Psoas muscle (tissue), 7 donors: ENCODE measurements at regions not wholly inside any gene's neighbourhood (a gene's known extent, or its start where the extent isn't known, plus 50 kb on each side); places are given as distances from the start of the nearest gene placed in this dataset.

Experiments
- ATAC-seq, 4 donors: fragments of 200-7000 bp; cut with Tn5 transposase; one replicate each; pipeline ENCODE4 v1.9.1; 2020; ENCODE audit warnings: moderate library complexity in 3 of 4, mild to moderate bottlenecking in 2 of 4
- DNase-seq, 2 donors: peaks; one replicate each; pipeline ENCODE4 v3.0.0-alpha.2; 2020
- H3K27ac ChIP-seq: fragments of 200-600 bp; one replicate; pipeline ENCODE4 v1.8.0; 2022
- H3K27me3 ChIP-seq, 3 donors: fragments of 200-600 bp in 1 of 3; one replicate each; pipeline versions ENCODE4 v1.6.1 to v1.8.0; 2013 to 2022; ENCODE audit warnings: low read length in 2 of 3, mild to moderate bottlenecking in 2 of 3, moderate library complexity in 1 of 3; ENCODE audit not compliant: insufficient read depth in 3 of 3
- H3K36me3 ChIP-seq, 2 donors: fragments of 200-600 bp in 1 of 2; one replicate each; pipeline versions ENCODE4 v1.6.1 to v1.8.0; 2013 to 2022; ENCODE audit warnings: low read depth in 1 of 2, mild to moderate bottlenecking in 1 of 2, moderate library complexity in 1 of 2; ENCODE audit not compliant: insufficient read depth in 1 of 2
- H3K4me1 ChIP-seq: fragments of 200-600 bp; one replicate; pipeline ENCODE4 v1.8.0; 2022
- H3K4me3 ChIP-seq: fragments of 200-600 bp; one replicate; pipeline ENCODE4 v1.8.0; 2022; ENCODE audit warnings: mild to moderate bottlenecking
- H3K9me3 ChIP-seq: fragments of 200-600 bp; one replicate; pipeline ENCODE4 v1.8.0; 2022
- CTCF ChIP-seq: fragments of 200-600 bp; IDR thresholded peaks from one replicate; pipeline ENCODE4 v1.8.0; 2022; ENCODE audit warnings: antibody characterized with exemption
- WGBS, 3 donors: extraction: QIAGEN DNeasy Blood & Tissue Kit; methylation state at CpG; one replicate each; pipeline versions ENCODE4 v1.1.6 to v1.1.7; 2013; 5-methylcytosine and 5-hydroxymethylcytosine counted together
- intact Hi-C, 2 donors: fragments of 100-400 bp; cut with DNase I; formaldehyde crosslinking; loops; one replicate each; pipeline versions ENCODE4 v1.11.0 to v1.14.2; 2022
- donor health status: healthy with polysubstance abuse.
- donor health status: DM: no; HTN: no; CAD: no; lungs with moderate emphysema.
- donor health status: Bipolar disorder and iron deficiency.
- donor health status: healthy.
- donor health status: DM: yes; HTN: yes; CAD: no.
- donor health status: DM: no; HTN: no; CAD: no.
- donor health status: DM: yes; HTN: yes; CAD: no.

GRCh38 chr5:18393565-18394442 is 759.5 kb downstream of the TAF11L14 start:
- peak; percentile 38 for TF ChIP-seq CTCF
- H3K9me3 ChIP-seq: no peaks in the 10 kb centered on the region
- WGBS, 3 donors: 48 to 51% (median 50%) methylated on average over 17 of the region's 17 CpGs
- no peaks in the 10 kb centered on the region for H3K4me1 ChIP-seq
- H3K27ac ChIP-seq: no peak overlapping the region
- H3K27me3 ChIP-seq: no peaks in the 10 kb centered on the region
- ATAC-seq (no peak), DNase-seq (peak; percentile 27 to 52)
- no peaks in the 10 kb centered on the region for H3K36me3 ChIP-seq
- H3K4me3 ChIP-seq: no peak overlapping the region
- intact Hi-C loops: no loop called here

DNA sequence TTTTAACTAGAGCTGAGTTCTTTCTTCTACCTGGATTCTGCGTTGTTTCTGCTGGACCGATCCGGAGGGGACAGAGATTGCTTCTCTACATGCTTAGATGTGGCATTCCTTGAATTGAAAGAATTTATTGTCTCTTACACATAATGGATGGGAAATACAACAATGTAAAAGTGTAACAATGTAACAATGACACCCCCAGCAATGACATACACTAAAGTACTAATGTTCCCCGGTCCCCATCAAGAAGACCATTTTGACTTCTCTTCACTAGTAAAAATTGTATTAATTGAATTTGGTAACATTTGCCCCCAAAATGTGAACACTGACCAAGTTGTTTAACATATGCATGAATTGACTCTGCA is 760.2 kb downstream of the TAF11L14 start:
- no peak for TF ChIP-seq CTCF
- intact Hi-C loops: no loop called here
- H3K9me3 ChIP-seq: no peaks in the 10 kb centered on the region
- H3K36me3 ChIP-seq: no peaks in the 10 kb centered on the region
- no peaks in the 10 kb centered on the region for H3K27me3 ChIP-seq
- ATAC-seq (no peak), DNase-seq (no peak)
- 23 to 26% (median 24%) methylated on average over 4 of the region's 4 CpGs for whole genome bisulfite sequencing, 3 donors
- no peak overlapping the region for H3K4me3 ChIP-seq
- H3K27ac ChIP-seq: no peak overlapping the region
- no peaks in the 10 kb centered on the region for H3K4me1 ChIP-seq

DNA sequence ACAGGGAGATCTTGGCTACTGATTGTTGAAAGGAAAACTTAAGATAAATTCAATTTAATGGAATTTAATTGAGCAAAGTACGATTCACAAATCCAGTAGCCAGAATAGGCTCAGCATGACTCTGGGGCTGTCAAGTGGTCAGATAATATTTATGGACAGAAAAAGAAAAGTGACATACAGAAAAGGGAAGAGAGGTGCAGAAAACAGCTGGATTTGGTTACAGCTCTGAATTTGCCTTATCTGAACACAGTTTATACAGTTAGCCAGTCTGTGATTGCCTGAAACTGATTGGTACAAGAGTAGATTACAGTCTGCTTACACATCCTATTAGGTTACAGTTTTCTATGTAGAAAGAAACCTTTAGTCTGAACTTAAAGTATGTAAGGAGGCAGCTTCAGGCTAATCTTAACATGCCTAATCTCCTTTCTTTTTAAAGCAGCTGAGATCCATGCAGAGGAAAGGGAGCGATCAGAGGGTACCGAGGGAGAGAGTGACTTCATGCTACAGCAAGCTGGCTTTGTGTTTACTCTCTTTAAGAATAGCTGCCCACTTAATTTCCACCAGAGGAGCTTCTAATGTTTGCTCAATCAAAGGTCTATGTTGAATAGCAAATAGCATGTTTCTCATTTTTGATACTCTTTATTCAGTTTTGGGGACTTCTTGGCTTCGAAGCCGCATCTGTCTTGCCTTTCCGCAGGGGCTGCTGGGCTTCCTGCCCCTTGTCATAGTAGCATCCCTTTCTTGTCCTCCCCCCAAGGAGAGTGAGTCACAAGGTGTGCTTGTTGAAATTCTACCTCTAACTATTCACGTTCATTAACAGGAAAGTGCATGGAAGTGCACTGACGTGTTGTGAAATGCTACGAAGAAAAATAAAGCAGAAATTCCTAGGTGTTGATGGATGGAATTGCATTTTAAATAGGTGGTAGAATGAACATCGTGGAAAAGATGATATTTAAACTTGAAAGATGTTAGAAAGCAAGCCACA is 761.2 kb downstream of the TAF11L14 start:
- intact Hi-C loops: no loop called here
- TF ChIP-seq CTCF: no peak
- DNase-seq (no peak), ATAC-seq (no peak)
- WGBS, 3 donors: 66 to 69% (median 69%) methylated on average over 10 of the region's 10 CpGs
- H3K4me1 ChIP-seq: no peaks in the 10 kb centered on the region
- H3K27me3 ChIP-seq: no peaks in the 10 kb centered on the region
- H3K27ac ChIP-seq: no peak overlapping the region
- H3K36me3 ChIP-seq: no peaks in the 10 kb centered on the region
- no peaks in the 10 kb centered on the region for H3K9me3 ChIP-seq
- no peak overlapping the region for H3K4me3 ChIP-seq

GRCh38 chr5:18397371-18397770 is 763.1 kb downstream of the TAF11L14 start:
- WGBS, 3 donors: 35 to 38% (median 36%) methylated on average over 4 of the region's 4 CpGs
- Histone ChIP-seq H3K27me3 (no peaks in the 10 kb centered on the region), H3K9me3 (no peaks in the 10 kb centered on the region), H3K4me1 (no peaks in the 10 kb centered on the region), H3K27ac (no peak overlapping the region), H3K36me3 (no peaks in the 10 kb centered on the region), H3K4me3 (no peak overlapping the region)
- no peak for TF ChIP-seq CTCF
- intact Hi-C loops: no loop called here
- ATAC-seq (no peak), DNase-seq (no peak)
